Body of pancreas (tissue), 4 donors: ENCODE measurements at regions not wholly inside any gene's neighbourhood (a gene's known extent, or its start where the extent isn't known, plus 50 kb on each side); places are given as distances from the start of the nearest gene placed in this dataset.

ENCODE experiments used
- POLR2A ChIP-seq, 3 donors: fragments of 450-650 bp; IDR thresholded peaks; one replicate each; pipeline ENCODE4 v1.6.1; 2016; ENCODE audit warnings: antibody characterized with exemption in 3 of 3, mild to moderate bottlenecking in 2 of 3
- TF ChIP-seq, protein P1 (sequence below), 7 experiments: fragments of 450-650 bp in 4 of 7; fragments of 200-600 bp in 3 of 7; sonication (generic) in 3 of 7; IDR thresholded peaks; one replicate each; pipeline ENCODE4 v1.5.1; 2016 to 2019; ENCODE audit warnings: antibody characterized with exemption in 7 of 7

- TF ChIP-seq POLR2A (IDR thresholded peaks at IDR 0.05) = no peak
- TF ChIP-seq, protein P1, sequence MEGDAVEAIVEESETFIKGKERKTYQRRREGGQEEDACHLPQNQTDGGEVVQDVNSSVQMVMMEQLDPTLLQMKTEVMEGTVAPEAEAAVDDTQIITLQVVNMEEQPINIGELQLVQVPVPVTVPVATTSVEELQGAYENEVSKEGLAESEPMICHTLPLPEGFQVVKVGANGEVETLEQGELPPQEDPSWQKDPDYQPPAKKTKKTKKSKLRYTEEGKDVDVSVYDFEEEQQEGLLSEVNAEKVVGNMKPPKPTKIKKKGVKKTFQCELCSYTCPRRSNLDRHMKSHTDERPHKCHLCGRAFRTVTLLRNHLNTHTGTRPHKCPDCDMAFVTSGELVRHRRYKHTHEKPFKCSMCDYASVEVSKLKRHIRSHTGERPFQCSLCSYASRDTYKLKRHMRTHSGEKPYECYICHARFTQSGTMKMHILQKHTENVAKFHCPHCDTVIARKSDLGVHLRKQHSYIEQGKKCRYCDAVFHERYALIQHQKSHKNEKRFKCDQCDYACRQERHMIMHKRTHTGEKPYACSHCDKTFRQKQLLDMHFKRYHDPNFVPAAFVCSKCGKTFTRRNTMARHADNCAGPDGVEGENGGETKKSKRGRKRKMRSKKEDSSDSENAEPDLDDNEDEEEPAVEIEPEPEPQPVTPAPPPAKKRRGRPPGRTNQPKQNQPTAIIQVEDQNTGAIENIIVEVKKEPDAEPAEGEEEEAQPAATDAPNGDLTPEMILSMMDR (IDR thresholded peaks at IDR 0.05) = no peak
Measured at GRCh38 chr20:57922706-57923105, 212.9 kb upstream of the PMEPA1 start.
